ENCODE measurements at regions not wholly inside any gene's neighbourhood (a gene's known extent, or its start where the extent isn't known, plus 50 kb on each side); places are given as distances from the start of the nearest gene placed in this dataset.

GRCh38 chr13:57250472-57250871 lies 83.5 kb downstream of the PRR20E start (continued):
- TF ChIP-seq BACH1 (tag; IDR thresholded peaks at IDR 0.05) (no peak), RFX5 (IDR thresholded peaks at IDR 0.05; ENCODE audit: low read depth, low read length) (no peak), HNRNPUL1 (IDR thresholded peaks at IDR 0.05; ENCODE audit: low read length) (no peak)

DNA sequence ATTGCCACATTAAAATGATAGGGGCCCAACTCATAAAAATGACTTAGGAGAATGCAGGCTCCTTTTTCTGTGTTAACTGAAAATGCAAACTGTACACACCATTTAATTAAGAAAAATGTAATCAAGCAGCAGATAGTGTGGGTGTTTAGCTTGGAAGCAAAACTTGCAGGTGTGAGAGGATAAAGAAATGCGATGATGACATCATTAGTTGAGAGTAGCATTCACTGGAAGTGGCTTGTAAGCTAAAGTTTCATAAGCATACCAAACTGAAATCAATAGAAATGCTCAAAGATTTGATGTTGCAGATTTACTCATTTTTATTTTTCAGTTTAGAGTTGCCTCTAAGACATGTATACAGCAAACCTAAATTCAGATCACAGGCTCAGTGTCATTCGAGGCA lies 86.6 kb downstream of the PRR20E start:
- no peaks in the 10 kb centered on the region for H3K9me1 ChIP-seq (ENCODE audit: control insufficient read depth, insufficient read depth, low read length)
- DNase-seq (ENCODE audit: extremely low read depth in 1 of 4, low spot score in 3 of 4) (no peak), FAIRE-seq (no peak), ATAC-seq (no peak)
- H4K20me1 ChIP-seq (replicated peaks; ENCODE audit: control insufficient read depth, insufficient read depth, low read length): no peaks in the 10 kb centered on the region
- H3K27me3 ChIP-seq (ENCODE audit: control insufficient read depth in 2 of 2, insufficient read depth in 2 of 2, low read length in 2 of 2): no peaks in the 10 kb centered on the region
- no peak overlapping the region for H3K27ac ChIP-seq (ENCODE audit: extremely low read depth, low read depth, low read length)
- 0% methylated on average over 1 of the region's 2 CpGs for WGBS (ENCODE audit: insufficient coverage, low coverage, missing lambda C conversion rate)
- ChIA-PET POLR2A (no interaction called here), CTCF (ENCODE audit: low intra/inter-chr PET ratio) (no interaction called here)
- H3K9me3 ChIP-seq (replicated peaks; ENCODE audit: control insufficient read depth, insufficient read depth, low read depth, low read length): no peaks in the 10 kb centered on the region
- no peak overlapping the region for H3K4me3 ChIP-seq
- in situ Hi-C loops (cut with MboI): no loop called here
- H2AFZ ChIP-seq (ENCODE audit: low read depth, low read length): no peak overlapping the region
- no peak overlapping the region for H3K9ac ChIP-seq (ENCODE audit: insufficient read depth in 1 of 2, low read depth in 2 of 2, low read length in 2 of 2)
- H3K36me3 ChIP-seq (ENCODE audit: control insufficient read depth, insufficient read depth, low read length): no peaks in the 10 kb centered on the region
- no peaks in the 10 kb centered on the region for H3K79me2 ChIP-seq (ENCODE audit: control insufficient read depth, insufficient read depth, low read length)
- BruUV-seq (replicated peaks): no TSS peak
- no peak overlapping the region for H3K4me2 ChIP-seq (ENCODE audit: insufficient read depth, low read length)
- H3K4me1 ChIP-seq (replicated peaks in 1 of 2; ENCODE audit: control insufficient read depth in 2 of 2, insufficient read depth in 2 of 2, low read length in 2 of 2): no peaks in the 10 kb centered on the region
- intact Hi-C loops (cut with micrococcal nuclease): no loop called here
- no peak for TF ChIP-seq BCOR (IDR thresholded peaks at IDR 0.05)
- TF ChIP-seq MED1 (CRISPR knock-in tag; IDR thresholded peaks at IDR 0.05; ENCODE audit: borderline replicate concordance): no peak
- TF ChIP-seq HDAC2 (IDR thresholded peaks at IDR 0.05): no peak
- TF ChIP-seq YBX1 (IDR thresholded peaks at IDR 0.05): no peak
- TF ChIP-seq ZNF695 (CRISPR knock-in tag; IDR thresholded peaks at IDR 0.05): no peak
- TF ChIP-seq, protein P1, sequence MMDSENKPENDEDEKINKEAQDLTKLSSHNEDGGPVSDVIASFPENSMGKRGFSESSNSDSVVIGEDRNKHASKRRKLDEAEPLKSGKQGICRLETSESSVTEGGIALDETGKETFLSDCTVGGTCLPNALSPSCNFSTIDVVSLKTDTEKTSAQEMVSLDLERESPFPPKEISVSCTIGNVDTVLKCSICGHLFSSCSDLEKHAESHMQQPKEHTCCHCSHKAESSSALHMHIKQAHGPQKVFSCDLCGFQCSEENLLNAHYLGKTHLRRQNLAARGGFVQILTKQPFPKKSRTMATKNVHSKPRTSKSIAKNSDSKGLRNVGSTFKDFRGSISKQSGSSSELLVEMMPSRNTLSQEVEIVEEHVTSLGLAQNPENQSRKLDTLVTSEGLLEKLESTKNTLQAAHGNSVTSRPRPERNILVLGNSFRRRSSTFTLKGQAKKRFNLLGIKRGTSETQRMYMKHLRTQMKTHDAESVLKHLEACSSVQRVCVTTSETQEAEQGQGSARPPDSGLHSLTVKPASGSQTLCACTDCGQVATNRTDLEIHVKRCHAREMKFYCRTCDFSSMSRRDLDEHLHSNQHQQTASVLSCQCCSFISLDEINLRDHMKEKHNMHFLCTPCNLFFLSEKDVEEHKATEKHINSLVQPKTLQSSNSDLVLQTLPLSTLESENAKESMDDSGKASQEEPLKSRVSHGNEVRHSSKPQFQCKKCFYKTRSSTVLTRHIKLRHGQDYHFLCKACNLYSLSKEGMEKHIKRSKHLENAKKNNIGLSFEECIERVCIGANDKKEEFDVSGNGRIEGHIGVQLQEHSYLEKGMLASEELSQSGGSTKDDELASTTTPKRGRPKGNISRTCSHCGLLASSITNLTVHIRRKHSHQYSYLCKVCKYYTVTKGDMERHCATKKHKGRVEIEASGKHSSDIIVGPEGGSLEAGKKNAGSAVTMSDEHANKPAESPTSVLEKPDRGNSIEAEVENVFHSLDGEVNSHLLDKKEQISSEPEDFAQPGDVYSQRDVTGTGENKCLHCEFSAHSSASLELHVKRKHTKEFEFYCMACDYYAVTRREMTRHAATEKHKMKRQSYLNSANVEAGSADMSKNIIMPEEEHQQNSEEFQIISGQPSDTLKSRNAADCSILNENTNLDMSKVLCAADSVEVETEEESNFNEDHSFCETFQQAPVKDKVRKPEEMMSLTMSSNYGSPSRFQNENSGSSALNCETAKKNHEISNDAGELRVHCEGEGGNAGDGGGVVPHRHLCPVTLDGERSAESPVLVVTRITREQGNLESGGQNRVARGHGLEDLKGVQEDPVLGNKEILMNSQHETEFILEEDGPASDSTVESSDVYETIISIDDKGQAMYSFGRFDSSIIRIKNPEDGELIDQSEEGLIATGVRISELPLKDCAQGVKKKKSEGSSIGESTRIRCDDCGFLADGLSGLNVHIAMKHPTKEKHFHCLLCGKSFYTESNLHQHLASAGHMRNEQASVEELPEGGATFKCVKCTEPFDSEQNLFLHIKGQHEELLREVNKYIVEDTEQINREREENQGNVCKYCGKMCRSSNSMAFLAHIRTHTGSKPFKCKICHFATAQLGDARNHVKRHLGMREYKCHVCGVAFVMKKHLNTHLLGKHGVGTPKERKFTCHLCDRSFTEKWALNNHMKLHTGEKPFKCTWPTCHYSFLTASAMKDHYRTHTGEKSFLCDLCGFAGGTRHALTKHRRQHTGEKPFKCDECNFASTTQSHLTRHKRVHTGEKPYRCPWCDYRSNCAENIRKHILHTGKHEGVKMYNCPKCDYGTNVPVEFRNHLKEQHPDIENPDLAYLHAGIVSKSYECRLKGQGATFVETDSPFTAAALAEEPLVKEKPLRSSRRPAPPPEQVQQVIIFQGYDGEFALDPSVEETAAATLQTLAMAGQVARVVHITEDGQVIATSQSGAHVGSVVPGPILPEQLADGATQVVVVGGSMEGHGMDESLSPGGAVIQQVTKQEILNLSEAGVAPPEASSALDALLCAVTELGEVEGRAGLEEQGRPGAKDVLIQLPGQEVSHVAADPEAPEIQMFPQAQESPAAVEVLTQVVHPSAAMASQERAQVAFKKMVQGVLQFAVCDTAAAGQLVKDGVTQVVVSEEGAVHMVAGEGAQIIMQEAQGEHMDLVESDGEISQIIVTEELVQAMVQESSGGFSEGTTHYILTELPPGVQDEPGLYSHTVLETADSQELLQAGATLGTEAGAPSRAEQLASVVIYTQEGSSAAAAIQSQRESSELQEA (IDR thresholded peaks at IDR 0.05; ENCODE audit: low read depth): no peak
- no peak for TF ChIP-seq MCM2 (IDR thresholded peaks at IDR 0.05; ENCODE audit: low read depth)
- TF ChIP-seq RUNX1 (IDR thresholded peaks at IDR 0.05; ENCODE audit: low read depth): no peak
- no peak for TF ChIP-seq U2AF1 (optimal IDR thresholded peaks at IDR 0.05; ENCODE audit: low read depth, low read length)
- TF ChIP-seq FOXK2 (conservative IDR thresholded peaks at IDR 0.05 in 1 of 2, IDR thresholded peaks at IDR 0.05 in 1 of 2; ENCODE audit: low read depth in 2 of 2): no peak
- TF ChIP-seq CHD1 (IDR thresholded peaks at IDR 0.05; ENCODE audit: low read length): no peak
- TF ChIP-seq CC2D1A (IDR thresholded peaks at IDR 0.05): no peak
- TF ChIP-seq ZNF696 (CRISPR knock-in tag; conservative IDR thresholded peaks at IDR 0.05): no peak

Measured in K562 (cell line).